ENCODE measurements at regions not wholly inside any gene's neighbourhood (a gene's known extent, or its start where the extent isn't known, plus 50 kb on each side); places are given as distances from the start of the nearest gene placed in this dataset.
A peak's percentile ranks its signal among the peaks of the same experiment; 100 is the strongest.
"Not testable (repeated sequence)": the region's sequence is repeated elsewhere in the genome, so short reads cannot be mapped to it uniquely, and the experiment has no call there.

DNA sequence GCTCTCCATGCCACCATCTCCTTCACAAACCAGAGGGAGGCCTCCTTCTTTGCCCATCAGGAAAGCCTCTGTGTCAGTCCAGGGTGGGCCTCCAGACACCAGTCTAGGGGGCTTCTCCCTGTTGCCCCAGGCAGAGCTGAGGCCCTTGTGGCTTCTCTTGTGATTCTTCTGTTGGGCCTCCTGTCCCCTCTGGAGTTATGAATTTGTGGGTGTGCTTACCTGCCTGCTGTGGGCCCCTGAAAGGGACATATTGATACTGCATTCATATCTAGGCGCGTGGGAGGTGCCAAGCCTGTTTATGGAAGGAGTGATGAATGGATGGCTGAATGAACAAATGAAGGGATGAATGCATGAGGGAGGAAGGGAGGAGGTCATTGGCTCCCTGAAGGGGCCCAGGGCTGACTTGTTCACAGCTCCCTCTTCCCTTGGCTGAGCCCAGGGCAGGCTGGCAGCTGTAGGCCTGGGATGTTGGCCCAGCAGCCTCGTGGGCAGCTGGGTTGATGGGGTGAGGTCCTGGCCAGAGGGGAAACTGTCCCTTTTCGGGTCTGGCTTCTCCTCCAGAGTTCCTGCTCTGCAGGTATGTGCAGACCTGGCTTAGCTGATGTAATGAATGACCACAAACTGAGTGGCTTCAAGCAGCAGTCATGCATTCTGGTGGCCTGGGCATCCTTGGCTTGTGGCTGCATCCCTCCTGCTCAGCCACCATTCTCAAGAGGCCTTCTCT is 195.4 kb downstream of the GOLGA6L6 start:
- Histone ChIP-seq H3K9me3 (replicated peaks) (peaks cover 4% of the 10 kb centered on the region), H3K4me1 (replicated peaks) (no peaks in the 10 kb centered on the region), H3K27ac (no peak overlapping the region), H3K36me3 (no peaks in the 10 kb centered on the region), H3K27me3 (replicated peaks) (no peaks in the 10 kb centered on the region), H3K4me3 (no peak overlapping the region)
- DNase-seq (ENCODE audit: low read depth in 1 of 2, low spot score in 2 of 2): no peak

DNA sequence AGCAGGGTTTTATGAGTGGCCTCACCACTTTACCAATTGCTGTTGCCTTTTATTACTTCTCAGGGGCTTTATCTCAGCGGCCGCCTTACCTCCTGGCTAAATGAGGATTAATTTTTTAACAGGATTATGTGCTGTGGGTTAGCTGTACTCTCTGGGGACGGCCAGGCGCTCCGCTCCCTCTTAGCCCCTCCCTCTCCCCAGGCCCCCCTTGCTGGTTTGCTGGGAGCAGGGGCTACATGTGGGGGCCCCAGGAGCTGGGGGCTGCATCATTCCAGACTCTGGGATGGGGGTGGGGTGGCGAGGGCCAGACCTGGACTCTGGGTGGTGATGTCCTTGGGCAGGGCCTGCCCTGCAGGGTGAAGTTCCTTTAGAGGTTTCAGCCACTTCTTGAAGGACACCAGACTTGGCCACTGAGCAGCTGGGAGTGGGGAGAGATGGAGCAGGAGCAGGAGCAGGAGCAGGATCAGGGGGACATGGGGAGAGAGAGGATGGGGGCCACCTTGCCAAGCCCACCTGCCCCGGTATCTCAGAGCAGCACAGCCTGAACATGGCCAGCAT is 196.1 kb downstream of the GOLGA6L6 start:
- Histone ChIP-seq H3K27me3 (replicated peaks) (no peaks in the 10 kb centered on the region), H3K4me1 (replicated peaks) (no peaks in the 10 kb centered on the region), H3K36me3 (no peaks in the 10 kb centered on the region)

DNA sequence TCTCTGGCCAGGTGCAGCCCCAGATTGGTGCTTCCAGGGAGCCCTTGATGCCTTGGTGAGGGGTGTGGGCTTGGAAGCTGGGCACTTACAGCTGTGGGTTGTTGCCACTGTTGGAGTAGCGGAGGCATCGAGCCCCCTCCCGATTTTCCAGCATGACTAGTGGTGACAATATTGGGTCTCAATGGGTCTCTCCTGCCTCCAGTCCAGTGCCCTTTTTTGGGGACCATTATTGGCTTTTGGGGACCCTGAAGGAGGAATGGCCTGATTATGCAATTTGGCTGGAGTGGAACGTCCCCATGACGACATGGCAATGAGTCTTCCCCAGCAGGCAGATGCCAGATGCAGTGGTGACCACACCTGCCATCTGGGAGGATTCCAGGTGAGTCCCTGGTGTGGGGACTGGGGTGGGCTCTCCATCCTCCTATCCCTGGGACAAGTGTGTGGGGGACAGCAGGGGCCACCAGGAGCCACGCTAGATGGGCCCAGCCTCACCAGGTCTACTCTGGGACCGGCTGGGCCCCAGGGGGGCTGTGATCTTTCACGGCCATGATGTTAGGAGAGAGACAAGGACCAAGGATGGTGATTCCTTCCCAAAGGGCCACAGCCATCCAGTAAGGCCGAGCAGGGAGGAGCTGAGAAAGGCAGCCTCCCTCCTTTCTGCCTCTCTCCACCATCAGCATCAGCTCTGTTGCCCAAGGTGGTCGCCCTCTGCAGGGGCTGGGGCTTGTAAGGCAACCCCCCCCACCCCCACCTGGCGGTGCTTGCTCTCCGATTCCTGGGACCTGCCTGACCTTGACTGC is 196.8 kb downstream of the GOLGA6L6 start:
- Histone ChIP-seq H3K4me1 (replicated peaks) (no peaks in the 10 kb centered on the region), H3K9me3 (replicated peaks) (peaks cover 13% of the 10 kb centered on the region), H3K36me3 (no peaks in the 10 kb centered on the region)

More for the DNA sequence above, 196.1 kb downstream of the GOLGA6L6 start:
- no peak overlapping the region for H3K4me3 ChIP-seq
- H3K27ac ChIP-seq: no peak overlapping the region
- no peak for DNase-seq (ENCODE audit: low read depth in 1 of 2, low spot score in 2 of 2)
- peaks cover 9% of the 10 kb centered on the region for H3K9me3 ChIP-seq (replicated peaks)

DNA sequence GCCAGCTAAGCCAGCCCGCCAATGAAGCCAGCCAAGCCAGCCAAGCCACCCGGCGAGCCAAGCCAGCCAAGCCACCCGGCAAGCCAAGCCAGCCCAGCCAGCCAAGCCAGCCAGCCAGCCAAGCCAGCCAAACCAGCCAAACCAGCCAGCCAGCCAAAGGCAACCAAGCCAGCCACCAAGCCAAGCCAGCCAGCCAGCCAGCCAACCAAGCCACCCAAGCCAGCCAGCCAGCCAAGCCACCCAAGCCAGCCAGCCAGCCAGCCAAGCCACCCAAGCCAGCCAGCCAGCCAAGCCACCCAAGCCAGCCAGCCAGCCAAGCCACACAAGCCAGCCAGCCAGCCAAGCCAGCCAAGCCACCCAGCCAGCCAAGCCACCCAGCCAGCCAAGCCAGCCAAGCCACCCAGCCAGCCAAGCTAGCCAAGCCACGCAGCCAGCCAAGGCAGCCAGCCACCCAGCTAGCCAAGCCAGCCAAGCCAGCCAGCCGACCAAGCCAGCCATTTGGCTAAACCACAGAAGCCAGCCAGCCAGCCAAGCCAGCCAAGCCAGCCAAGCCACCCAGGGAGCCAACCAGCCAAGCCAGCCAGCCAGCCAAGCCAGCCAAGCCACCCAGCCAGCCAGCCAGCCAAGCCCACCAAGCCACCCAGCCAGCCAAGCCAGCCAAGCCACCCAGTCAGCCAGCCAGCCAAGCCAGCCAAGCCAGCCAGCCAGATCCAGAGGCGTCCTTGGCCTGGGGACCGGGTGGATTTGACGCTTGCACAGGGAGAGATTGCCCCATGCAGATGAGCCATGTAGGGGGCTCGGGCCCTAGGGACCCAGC is 198.0 kb downstream of the GOLGA6L6 start:
- DNase-seq (ENCODE audit: low read depth in 1 of 2, low spot score in 2 of 2): peak in 1 of 2 experiments; percentile 41
- peaks cover 13% of the 10 kb centered on the region for H3K9me3 ChIP-seq (replicated peaks)
- H3K4me3 ChIP-seq: not testable (repeated sequence)

More for the DNA sequence above, 196.8 kb downstream of the GOLGA6L6 start:
- Histone ChIP-seq H3K27me3 (replicated peaks) (no peaks in the 10 kb centered on the region), H3K27ac (no peak overlapping the region), H3K4me3 (no peak overlapping the region)
- no peak for DNase-seq (ENCODE audit: low read depth in 1 of 2, low spot score in 2 of 2)

DNA sequence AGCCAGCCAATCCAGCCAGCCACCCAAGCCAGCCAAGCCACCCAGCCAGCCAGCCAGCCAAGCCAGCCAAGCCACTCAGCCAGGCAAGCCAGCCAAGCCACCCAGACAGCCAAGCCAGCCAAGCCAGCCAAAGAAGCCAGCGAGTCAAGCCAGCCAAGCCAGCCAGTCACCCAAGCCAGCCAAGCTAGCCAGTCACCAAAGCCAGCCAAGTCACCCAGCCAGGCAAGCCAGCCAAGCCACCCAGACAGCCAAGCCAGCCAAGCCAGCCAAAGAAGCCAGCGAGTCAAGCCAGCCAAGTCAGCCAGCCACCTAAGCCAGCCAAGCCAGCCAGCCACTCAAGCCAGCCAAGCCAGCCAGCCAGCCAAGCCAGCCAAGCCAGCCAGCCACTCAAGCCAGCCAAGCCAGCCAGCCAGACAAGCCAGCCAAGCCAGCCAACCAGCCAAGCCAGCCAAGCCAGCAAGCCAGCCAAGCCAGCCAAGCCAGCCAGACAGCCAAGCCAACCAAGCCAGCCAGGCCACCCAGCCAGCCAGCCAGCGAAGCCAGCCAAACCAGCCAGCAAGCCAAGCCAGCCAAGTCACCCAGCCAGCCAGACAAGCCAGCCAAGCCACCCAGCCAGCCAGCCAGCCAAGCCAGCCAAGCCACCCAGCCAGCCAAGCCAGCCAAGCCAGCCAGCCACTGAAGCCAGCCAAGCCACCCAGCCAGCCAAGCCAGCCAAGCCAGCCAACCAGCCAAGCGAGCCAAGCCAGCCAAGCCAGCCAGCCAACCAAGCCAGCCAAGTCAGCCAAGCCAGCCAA is 198.8 kb downstream of the GOLGA6L6 start:
- H3K27ac ChIP-seq; H3K4me3 ChIP-seq; H3K36me3 ChIP-seq; H3K27me3 ChIP-seq (replicated peaks); H3K4me1 ChIP-seq (replicated peaks): not testable (repeated sequence)
- peak in 1 of 2 experiments; percentile 37 for DNase-seq (ENCODE audit: low read depth in 1 of 2, low spot score in 2 of 2)
- peaks cover 13% of the 10 kb centered on the region for H3K9me3 ChIP-seq (replicated peaks)

More for the DNA sequence above, 198.0 kb downstream of the GOLGA6L6 start:
- H3K27ac ChIP-seq; H3K4me1 ChIP-seq (replicated peaks); H3K27me3 ChIP-seq (replicated peaks); H3K36me3 ChIP-seq: not testable (repeated sequence)

DNA sequence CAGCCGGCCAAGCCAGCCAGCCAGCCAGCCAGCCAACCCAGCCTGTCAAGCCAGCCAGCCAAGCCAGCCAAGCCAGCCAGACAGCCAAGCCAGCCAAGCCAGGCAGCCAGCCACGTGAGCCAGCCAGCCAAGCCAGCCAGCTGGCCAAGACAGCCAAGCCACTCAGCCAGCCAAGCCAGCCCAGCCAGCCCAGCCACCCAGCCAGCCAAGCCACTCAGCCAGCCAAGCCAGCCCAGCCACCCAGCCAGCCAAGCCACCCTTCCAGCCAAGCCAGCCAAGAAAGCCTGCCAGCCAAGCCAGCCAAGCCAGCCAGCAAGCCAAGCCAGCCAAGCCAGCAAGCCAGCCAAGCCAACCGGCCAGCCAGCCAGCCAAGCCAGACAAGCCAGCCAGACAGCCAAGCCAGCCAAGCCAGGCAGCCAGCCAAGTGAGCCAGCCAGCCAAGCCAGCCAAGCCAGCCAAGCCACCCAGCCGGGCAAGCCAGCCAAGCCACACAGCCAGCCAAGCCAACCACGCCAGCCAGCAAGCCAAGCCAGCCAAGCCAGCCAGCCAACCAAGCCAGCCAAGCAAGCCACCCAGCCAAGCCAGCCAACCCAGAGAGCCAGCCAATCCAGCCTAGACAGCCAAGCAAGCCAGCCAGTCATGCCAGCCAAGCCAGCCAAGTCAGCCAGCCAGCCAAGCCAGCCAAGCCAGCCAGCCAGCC is 199.5 kb downstream of the GOLGA6L6 start:
- no peak overlapping the region for H3K4me3 ChIP-seq
- no peak overlapping the region for H3K27ac ChIP-seq
- no peaks in the 10 kb centered on the region for H3K27me3 ChIP-seq (replicated peaks)
- DNase-seq (ENCODE audit: low read depth in 1 of 2, low spot score in 2 of 2): peak in 1 of 2 experiments; percentile 86
- H3K9me3 ChIP-seq (replicated peaks): peaks cover 13% of the 10 kb centered on the region
- no peaks in the 10 kb centered on the region for H3K36me3 ChIP-seq
- H3K4me1 ChIP-seq (replicated peaks): no peaks in the 10 kb centered on the region

DNA sequence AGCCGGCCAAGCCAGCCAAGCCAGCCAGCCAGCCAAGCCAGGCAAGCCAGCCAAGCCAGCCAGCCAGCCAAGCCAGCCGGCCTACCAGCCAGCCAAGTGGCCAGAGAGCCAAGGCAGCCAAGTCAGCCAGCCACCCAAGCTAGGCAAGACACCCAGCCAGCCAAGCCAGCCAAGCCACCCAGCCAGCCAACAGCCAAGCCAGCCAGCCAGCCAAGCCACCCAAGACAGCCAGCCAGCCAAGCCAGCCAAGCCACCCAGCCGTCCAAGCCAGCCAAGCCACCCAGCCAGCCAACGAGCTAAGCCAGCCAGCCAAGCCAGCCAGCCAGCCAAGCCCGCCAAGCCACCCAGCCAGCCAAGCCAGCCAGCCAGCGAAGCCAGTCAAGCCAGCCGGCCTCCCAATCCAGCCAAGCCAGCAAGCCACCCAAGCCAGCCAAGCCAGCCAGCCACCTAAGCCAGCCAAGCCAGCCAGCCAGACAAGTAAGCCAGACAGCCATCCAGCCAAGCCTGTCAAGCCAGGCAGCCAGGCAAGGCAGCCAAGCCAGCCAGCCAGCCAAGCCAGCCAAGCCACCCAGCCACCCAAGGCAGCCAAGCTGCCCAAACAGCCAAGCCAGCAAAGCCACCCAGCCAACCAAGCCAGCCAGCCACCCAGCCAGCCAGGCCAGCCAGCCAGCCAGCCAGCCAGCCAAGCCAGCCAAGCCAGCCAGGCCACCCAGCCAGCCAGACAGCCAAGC is 200.5 kb downstream of the GOLGA6L6 start:
- no peaks in the 10 kb centered on the region for H3K36me3 ChIP-seq
- H3K9me3 ChIP-seq (replicated peaks): peaks cover 13% of the 10 kb centered on the region
- peak in 1 of 2 experiments; percentile 84 for DNase-seq (ENCODE audit: low read depth in 1 of 2, low spot score in 2 of 2)
- H3K27ac ChIP-seq: no peak overlapping the region
- H3K4me3 ChIP-seq: no peak overlapping the region
- H3K27me3 ChIP-seq (replicated peaks): no peaks in the 10 kb centered on the region
- no peaks in the 10 kb centered on the region for H3K4me1 ChIP-seq (replicated peaks)

DNA sequence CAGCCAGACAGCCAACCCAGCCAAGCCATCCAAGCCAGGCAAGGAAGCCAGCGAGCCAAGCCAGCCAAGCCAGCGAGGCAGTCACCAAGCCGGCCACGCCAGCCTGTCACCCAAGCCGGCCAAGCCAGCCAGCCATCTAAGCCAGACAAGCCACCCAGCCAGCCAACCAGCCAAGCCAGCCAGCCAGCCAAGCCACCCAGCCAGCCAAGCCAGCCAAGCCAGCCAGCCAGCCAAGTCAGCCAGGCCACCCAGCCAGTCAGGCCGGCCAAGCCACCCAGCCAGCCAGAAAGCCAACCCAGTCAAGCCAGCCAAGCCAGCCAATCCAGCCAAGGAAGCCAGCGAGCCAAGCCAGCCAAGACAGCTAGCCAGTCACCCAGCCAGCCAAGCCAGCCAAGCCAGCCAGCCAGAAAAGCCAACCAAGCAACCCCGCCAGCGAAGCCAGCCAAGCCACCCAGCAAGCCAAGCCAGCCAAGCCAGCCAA is 201.2 kb downstream of the GOLGA6L6 start:
- Histone ChIP-seq H3K36me3 (no peaks in the 10 kb centered on the region), H3K27me3 (replicated peaks) (no peaks in the 10 kb centered on the region), H3K4me1 (replicated peaks) (no peaks in the 10 kb centered on the region), H3K9me3 (replicated peaks) (peaks cover 13% of the 10 kb centered on the region), H3K4me3 (no peak overlapping the region), H3K27ac (no peak overlapping the region)
- DNase-seq (ENCODE audit: low read depth in 1 of 2, low spot score in 2 of 2): peak in 1 of 2 experiments; percentile 77

DNA sequence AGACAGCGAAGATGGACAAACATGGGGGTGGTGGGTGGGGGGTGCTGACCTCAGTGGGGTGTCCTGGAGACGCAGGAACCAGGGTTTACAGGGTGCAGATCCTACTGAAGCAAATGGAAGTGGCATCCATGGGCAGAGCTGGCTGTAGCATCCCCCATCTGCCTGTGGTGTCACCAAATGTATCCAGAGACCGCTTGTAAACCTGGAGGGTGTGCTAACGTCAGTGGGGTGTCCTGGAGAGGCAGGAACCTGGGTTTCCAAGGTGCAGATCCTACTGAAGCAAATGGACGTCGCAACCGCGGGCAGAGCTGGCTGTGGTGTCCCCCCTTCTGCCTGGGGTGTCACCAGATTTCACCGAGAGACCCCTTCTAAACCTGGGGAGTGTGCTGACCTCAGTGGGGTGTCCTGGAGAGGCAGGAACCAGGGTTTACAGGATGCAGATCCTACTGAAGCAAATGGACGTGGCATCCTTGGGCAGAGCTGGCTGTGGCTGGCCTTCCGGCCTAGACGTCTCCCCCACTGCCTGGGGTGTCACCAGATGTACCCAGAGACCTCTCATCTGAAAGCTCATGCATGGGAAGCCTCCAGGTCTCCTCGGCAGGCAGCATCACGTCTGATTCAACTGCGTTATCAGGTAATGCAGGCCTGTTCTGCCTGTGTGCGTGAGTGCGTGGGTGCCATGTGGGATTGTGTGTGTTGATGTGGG is 202.4 kb downstream of the GOLGA6L6 start:
- H3K27me3 ChIP-seq (replicated peaks); H3K4me1 ChIP-seq (replicated peaks); H3K4me3 ChIP-seq; DNase-seq (ENCODE audit: low read depth in 1 of 2, low spot score in 2 of 2); H3K36me3 ChIP-seq; H3K27ac ChIP-seq: not testable (repeated sequence)
- H3K9me3 ChIP-seq (replicated peaks): peaks cover 13% of the 10 kb centered on the region

DNA sequence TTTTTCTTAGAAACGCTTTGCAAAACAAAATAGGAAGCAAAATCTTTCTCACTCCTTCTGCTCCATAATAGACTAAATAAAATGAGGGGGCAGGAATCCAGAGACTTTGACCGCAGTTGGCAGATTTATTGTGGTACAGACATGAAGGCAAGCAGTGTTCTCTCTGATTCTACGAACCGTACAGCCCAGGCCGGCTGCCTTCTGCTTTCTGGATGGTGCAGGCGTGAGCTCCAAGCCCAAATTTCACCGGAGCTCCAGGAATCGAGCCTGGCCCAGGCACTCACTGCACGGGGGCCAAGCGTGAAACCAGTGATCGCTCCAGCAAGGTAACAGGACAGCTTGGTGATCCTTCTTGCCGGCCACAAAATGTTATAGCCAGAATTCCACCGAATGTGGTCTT is 202.9 kb downstream of the GOLGA6L6 start:
- not testable (repeated sequence) for H3K27ac ChIP-seq; H3K27me3 ChIP-seq (replicated peaks); H3K4me1 ChIP-seq (replicated peaks); H3K4me3 ChIP-seq; H3K36me3 ChIP-seq; DNase-seq (ENCODE audit: low read depth in 1 of 2, low spot score in 2 of 2)
- peaks cover 13% of the 10 kb centered on the region for H3K9me3 ChIP-seq (replicated peaks)

DNA sequence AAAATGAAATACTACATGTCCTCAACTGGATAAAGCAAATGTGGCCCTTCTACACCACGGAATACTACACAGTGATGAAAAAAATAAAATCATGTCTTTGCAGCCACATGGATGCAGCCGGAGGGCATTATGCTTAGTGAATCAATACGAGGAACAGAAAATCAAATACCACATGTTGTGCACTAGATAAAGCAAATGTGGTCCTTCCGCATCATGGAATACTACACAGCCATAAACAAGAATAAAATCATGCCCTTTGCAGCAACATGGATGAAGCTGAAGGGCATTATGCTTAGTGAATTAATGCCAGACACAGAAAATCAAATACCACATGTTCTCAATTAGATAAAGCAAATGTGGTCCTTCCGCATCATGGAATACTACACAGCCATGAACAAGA is 204.4 kb downstream of the GOLGA6L6 start:
- not testable (repeated sequence) for H3K36me3 ChIP-seq; H3K4me3 ChIP-seq; H3K27me3 ChIP-seq (replicated peaks); H3K27ac ChIP-seq; DNase-seq (ENCODE audit: low read depth in 1 of 2, low spot score in 2 of 2); H3K4me1 ChIP-seq (replicated peaks)
- H3K9me3 ChIP-seq (replicated peaks): peaks cover 13% of the 10 kb centered on the region

Measured in SJSA1 (cell line).